NB4 (cell line): ENCODE measurements at regions not wholly inside any gene's neighbourhood (a gene's known extent, or its start where the extent isn't known, plus 50 kb on each side); places are given as distances from the start of the nearest gene placed in this dataset.
"Not testable (repeated sequence)": the region's sequence is repeated elsewhere in the genome, so short reads cannot be mapped to it uniquely, and the experiment has no call there.

Experiments used
- DNase-seq: peaks from one replicate; pipeline ENCODE4 v3.0.0; 2010; ENCODE audit warnings: low read depth
- H3K4me3 ChIP-seq: one replicate; pipeline ENCODE4 v1.5.1; 2011; ENCODE audit warnings: mild to moderate bottlenecking, low read depth, low read length, moderate library complexity
- CTCF ChIP-seq: IDR thresholded peaks from one replicate; pipeline ENCODE4 v1.5.1; 2012; ENCODE audit warnings: low read depth, low read length
- MAX ChIP-seq: IDR thresholded peaks from 2 replicates; pipeline ENCODE4 v1.6.1; 2011; ENCODE audit warnings: low read depth, low read length
- MYC ChIP-seq: IDR thresholded peaks from 2 replicates; pipeline ENCODE4 v1.6.1; 2011; ENCODE audit warnings: low read depth, low read length
- POLR2A ChIP-seq: IDR thresholded peaks from 2 replicates; pipeline ENCODE4 v1.6.1; 2011; ENCODE audit warnings: mild to moderate bottlenecking; ENCODE audit not compliant: insufficient read length; ENCODE audit errors: extremely low read depth

GRCh38 chr5:124110942-124111341 lies 599.0 kb downstream of the CSNK1G3 start:
- no peak for TF ChIP-seq MYC
- TF ChIP-seq MAX: no peak
- no peak for TF ChIP-seq CTCF
- no peak for TF ChIP-seq POLR2A
- DNase-seq: no peak

GRCh38 chr5:124105326-124105725 lies 593.3 kb downstream of the CSNK1G3 start:
- H3K4me3 ChIP-seq: no peak overlapping the region
- DNase-seq: no peak
- no peak for TF ChIP-seq CTCF
- no peak for TF ChIP-seq MAX
- TF ChIP-seq POLR2A: no peak
- no peak for TF ChIP-seq MYC

More at GRCh38 chr5:124110942-124111341, 599.0 kb downstream of the CSNK1G3 start:
- H3K4me3 ChIP-seq: no peak overlapping the region

DNA sequence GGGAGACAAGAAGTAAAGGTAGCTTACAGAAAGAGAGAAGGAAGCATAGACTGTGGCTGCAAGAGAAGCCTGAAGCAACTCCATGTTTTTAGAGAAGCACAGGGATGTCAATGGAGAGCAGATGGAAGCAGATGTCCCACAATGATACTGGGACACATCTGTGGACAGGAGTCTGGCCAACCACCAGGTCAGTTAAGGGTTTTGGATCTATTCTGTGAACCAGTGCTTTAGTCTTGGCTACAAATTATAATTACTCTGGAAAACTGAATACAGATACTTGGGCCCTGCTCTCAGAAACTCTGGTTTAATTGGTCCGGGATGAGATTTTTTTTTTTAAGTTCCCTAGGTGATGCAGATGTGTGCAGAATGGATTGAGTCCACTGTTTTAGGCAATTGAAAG lies 592.8 kb downstream of the CSNK1G3 start:
- no peak for TF ChIP-seq POLR2A
- no peak for TF ChIP-seq MAX
- TF ChIP-seq CTCF: no peak
- TF ChIP-seq MYC: no peak
- DNase-seq: no peak
- H3K4me3 ChIP-seq: no peak overlapping the region

DNA sequence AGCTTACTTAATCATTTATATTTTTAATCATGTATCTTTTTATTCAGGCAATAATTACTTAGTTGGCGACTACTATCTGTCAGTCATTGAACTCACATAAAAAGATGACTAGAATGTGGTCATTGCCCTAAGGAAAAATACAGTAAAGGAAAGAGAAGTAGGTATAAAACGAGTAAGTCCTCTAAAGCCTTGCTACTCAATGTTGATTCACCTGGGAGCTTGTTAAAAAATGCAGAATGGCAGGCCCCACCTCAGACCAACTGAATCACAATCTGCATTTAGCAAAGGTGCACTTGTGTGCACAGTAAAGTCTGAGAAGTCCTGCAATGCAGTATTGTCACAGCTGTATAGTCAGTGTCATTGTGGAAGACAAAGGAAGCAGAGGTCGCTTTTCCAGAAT lies 592.4 kb downstream of the CSNK1G3 start:
- TF ChIP-seq MYC: no peak
- TF ChIP-seq CTCF: no peak
- TF ChIP-seq MAX: no peak
- TF ChIP-seq POLR2A: no peak
- no peak for DNase-seq
- H3K4me3 ChIP-seq: no peak overlapping the region

DNA sequence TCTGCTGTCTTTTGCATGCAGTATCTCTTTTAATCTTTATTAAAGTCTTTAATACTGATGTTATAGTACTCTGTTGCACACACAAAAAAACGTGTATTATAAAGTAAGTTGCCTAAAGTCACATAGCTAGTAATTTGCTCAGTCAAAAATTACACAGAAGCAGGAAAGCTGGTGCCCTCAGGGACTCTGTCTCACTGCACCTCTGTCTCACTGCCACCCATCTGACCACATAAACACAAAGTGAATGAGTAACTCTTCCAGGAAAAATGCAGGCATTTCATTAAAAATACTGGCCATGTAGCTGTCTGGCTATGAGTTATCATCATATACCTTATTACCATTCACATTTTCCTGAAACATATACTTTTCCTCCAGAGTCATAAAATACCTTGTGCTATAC lies 591.7 kb downstream of the CSNK1G3 start:
- DNase-seq: no peak
- no peak for TF ChIP-seq CTCF
- TF ChIP-seq MAX: no peak
- no peak for TF ChIP-seq POLR2A
- no peak for TF ChIP-seq MYC
- H3K4me3 ChIP-seq: no peak overlapping the region

GRCh38 chr5:124103056-124103455 lies 591.1 kb downstream of the CSNK1G3 start:
- not testable (repeated sequence) for H3K4me3 ChIP-seq, DNase-seq
